Sigmoid colon (tissue), 4 donors: ENCODE measurements at regions not wholly inside any gene's neighbourhood (a gene's known extent, or its start where the extent isn't known, plus 50 kb on each side); places are given as distances from the start of the nearest gene placed in this dataset.

ENCODE experiments used
- CTCF ChIP-seq, 4 experiments: fragments of 450-650 bp in 3 of 4; fragments of 200-600 bp in 1 of 4; IDR thresholded peaks; one replicate each; pipeline ENCODE4 v1.5.1; 2016 to 2019; ENCODE audit warnings: antibody characterized with exemption in 4 of 4, mild to moderate bottlenecking in 3 of 4, moderate library complexity in 2 of 4
- EP300 ChIP-seq, 4 donors: sonication (generic); formaldehyde crosslinking; IDR thresholded peaks; one replicate each; pipeline ENCODE4 v1.6.1; 2017; ENCODE audit warnings: antibody characterized with exemption in 4 of 4
- POLR2A ChIP-seq, 2 donors: fragments of 450-650 bp; IDR thresholded peaks; one replicate each; pipeline ENCODE4 v1.6.1; 2016; ENCODE audit warnings: antibody characterized with exemption in 2 of 2, mild to moderate bottlenecking in 2 of 2, moderate library complexity in 2 of 2
- POLR2AphosphoS5 ChIP-seq, 4 donors: sonication (generic); formaldehyde crosslinking; IDR thresholded peaks; one replicate each; pipeline ENCODE4 v1.6.1; 2017; ENCODE audit warnings: antibody characterized with exemption in 4 of 4

- TF ChIP-seq CTCF (IDR thresholded peaks at IDR 0.05) (no peak), POLR2A (IDR thresholded peaks at IDR 0.05) (no peak), EP300 (IDR thresholded peaks at IDR 0.05) (no peak), POLR2AphosphoS5 (IDR thresholded peaks at IDR 0.05) (no peak)
Observed at GRCh38 chr17:79408251-79408650, 202.6 kb downstream of the RBFOX3 start.
